ENCODE measurements at regions not wholly inside any gene's neighbourhood (a gene's known extent, or its start where the extent isn't known, plus 50 kb on each side); places are given as distances from the start of the nearest gene placed in this dataset.

DNA sequence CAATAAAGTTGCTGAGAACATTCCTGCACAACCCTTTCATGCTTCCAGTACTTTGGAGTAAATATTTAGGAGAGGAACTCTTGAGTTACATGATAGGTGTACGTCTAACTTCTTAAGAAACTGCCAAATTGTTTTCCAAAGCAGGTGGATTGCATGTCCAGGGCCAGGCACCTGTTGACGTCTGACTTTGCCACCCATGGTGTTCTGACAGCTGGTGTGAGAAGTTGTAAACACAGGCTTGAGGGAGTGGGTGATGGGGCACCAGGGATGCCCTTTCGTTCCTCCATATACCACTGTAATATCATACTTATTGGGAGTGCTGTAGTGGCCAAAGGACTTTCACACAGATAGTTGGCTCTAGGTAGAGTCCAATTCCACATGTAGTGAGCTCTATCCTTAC is 352.1 kb downstream of the GADD45G start:
- no peaks in the 10 kb centered on the region for H3K36me3 ChIP-seq (ENCODE audit: control insufficient read depth in 2 of 4, insufficient read depth in 4 of 4, low read length in 3 of 4)
- no peaks in the 10 kb centered on the region for H3K79me2 ChIP-seq (ENCODE audit: control insufficient read depth in 1 of 2, insufficient read depth in 2 of 2, low read length in 2 of 2)
- H2BK120ac ChIP-seq (replicated peaks; ENCODE audit: low read depth, low read length) = no peak overlapping the region
- no peak overlapping the region for H2AK5ac ChIP-seq (ENCODE audit: low read depth, low read length)
- no peak overlapping the region for H3K56ac ChIP-seq (replicated peaks; ENCODE audit: insufficient read length, low read depth, low read length)
- no peak overlapping the region for H4K8ac ChIP-seq (ENCODE audit: extremely low read depth, insufficient read depth, low read length)
- H3K4me2 ChIP-seq (ENCODE audit: insufficient read depth in 1 of 2, low read depth in 2 of 2, low read length in 2 of 2) = no peak overlapping the region
- TF ChIP-seq BACH1 (IDR thresholded peaks at IDR 0.05; ENCODE audit: low read length) (no peak), HDAC6 (IDR thresholded peaks at IDR 0.05; ENCODE audit: low read depth, low read length) (no peak), EP300 (IDR thresholded peaks at IDR 0.05; ENCODE audit: borderline replicate concordance in 1 of 2, low read depth in 2 of 2, low read length in 2 of 2) (no peak), HDAC2 (IDR thresholded peaks at IDR 0.05; ENCODE audit: borderline replicate concordance in 1 of 2, low read depth in 2 of 2, low read length in 2 of 2) (no peak), NANOG (IDR thresholded peaks at IDR 0.05; ENCODE audit: insufficient read depth, low read depth, low read length, poor library complexity, severe bottlenecking) (no peak)
- H3K9me3 ChIP-seq (ENCODE audit: insufficient read depth in 2 of 2, low read depth in 1 of 2, low read length in 1 of 2) = peaks cover 0 to 2% of the 10 kb centered on the region in 2 experiments; a peak in 1 of 4 replicates
- no peaks in the 10 kb centered on the region for H4K20me1 ChIP-seq (replicated peaks in 1 of 2; ENCODE audit: control insufficient read depth in 1 of 2, insufficient read depth in 2 of 2, low read length in 2 of 2)
- H4K91ac ChIP-seq (replicated peaks; ENCODE audit: insufficient read length, low read length) = no peak overlapping the region
- no peak overlapping the region for H2BK15ac ChIP-seq (ENCODE audit: low read length)
- FAIRE-seq = no peak
- no peak for DNase-seq (ENCODE audit: low read depth in 1 of 2, low spot score in 2 of 2)
- no peaks in the 10 kb centered on the region for H3K27me3 ChIP-seq (replicated peaks in 1 of 4; ENCODE audit: control insufficient read depth in 3 of 4, extremely low read depth in 1 of 4, insufficient read depth in 3 of 4, low read length in 3 of 4)
- no peak overlapping the region for H3K27ac ChIP-seq (ENCODE audit: low read depth, low read length)
- H3K9ac ChIP-seq (replicated peaks in 1 of 4; ENCODE audit: extremely low read depth in 1 of 4, low read depth in 3 of 4, low read length in 3 of 4) = no peak overlapping the region
- H3K4ac ChIP-seq (replicated peaks; ENCODE audit: insufficient read length, low read depth, low read length) = no peak overlapping the region
- H3K14ac ChIP-seq (ENCODE audit: insufficient read length) = no peak overlapping the region
- no peak overlapping the region for H3K18ac ChIP-seq (ENCODE audit: extremely low read depth, low read length)
- H3K4me3 ChIP-seq (ENCODE audit: extremely low read depth in 1 of 4, insufficient read depth in 2 of 4, low read depth in 3 of 4, low read length in 4 of 4) = no peak overlapping the region
- ChIA-PET POLR2A (ENCODE audit: partially characterized antibody) (no interaction called here), CTCF (ENCODE audit: partially characterized antibody) (interaction anchor here (1.0 to 1.9 kb wide), 6 partner anchors 10 to 359 kb away, joined by 3 to 6 read pairs (median 3); no protein-coding TSS in a partner anchor)
- no peaks in the 10 kb centered on the region for H3K23me2 ChIP-seq (ENCODE audit: low read depth, low read length)
- no peak overlapping the region for H3K23ac ChIP-seq (ENCODE audit: insufficient read length)
- H3K4me1 ChIP-seq (replicated peaks in 1 of 4; ENCODE audit: control insufficient read depth in 3 of 4, insufficient read depth in 4 of 4, low read length in 3 of 4) = no peaks in the 10 kb centered on the region
- no peaks in the 10 kb centered on the region for H3K79me1 ChIP-seq (ENCODE audit: low read depth, low read length)
- no peak overlapping the region for H4K5ac ChIP-seq (ENCODE audit: insufficient read length, low read depth, low read length)
- no peak overlapping the region for H2BK5ac ChIP-seq (ENCODE audit: low read depth, low read length)
- H2AFZ ChIP-seq (ENCODE audit: low read length) = no peak overlapping the region
- no peak overlapping the region for H2BK12ac ChIP-seq (ENCODE audit: low read depth, low read length)
- 90% methylated on average over 3 of the region's 3 CpGs; no CpG with 5 or more reads in 1 of the 2 experiments for WGBS, 2 experiments (ENCODE audit: extremely low coverage in 1 of 2, insufficient coverage in 1 of 2, insufficient read length in 1 of 2, insufficient replicate concordance in 2 of 2, low coverage in 1 of 2, low lambda C conversion rate in 2 of 2, missing lambda C conversion rate in 1 of 2)
- no peak overlapping the region for H2BK20ac ChIP-seq (ENCODE audit: low read length)

Data from H1 (cell line).